ENCODE measurements at regions not wholly inside any gene's neighbourhood (a gene's known extent, or its start where the extent isn't known, plus 50 kb on each side); places are given as distances from the start of the nearest gene placed in this dataset.

- DNase-seq: no peak
- no peaks in the 10 kb centered on the region for H3K4me1 ChIP-seq
- H3K9me3 ChIP-seq: no peaks in the 10 kb centered on the region
- H3K27me3 ChIP-seq (replicated peaks; ENCODE audit: control insufficient read depth, insufficient read depth, low read length): no peaks in the 10 kb centered on the region
- no peak overlapping the region for H3K27ac Mint-ChIP-seq (ENCODE audit: unreplicated experiment)
- no peak overlapping the region for H3K4me3 ChIP-seq (ENCODE audit: low read depth, low read length)
- H3K36me3 ChIP-seq (ENCODE audit: control insufficient read depth, insufficient read depth, low read length): no peaks in the 10 kb centered on the region
- no peaks in the 10 kb centered on the region for H3K4me1 Mint-ChIP-seq (ENCODE audit: low read depth, unreplicated experiment)
- no peaks in the 10 kb centered on the region for H3K9me3 Mint-ChIP-seq (ENCODE audit: unreplicated experiment)
- intact Hi-C loops (cut with micrococcal nuclease; ENCODE audit: unreplicated experiment): no loop called here
- no peak for TF ChIP-seq CTCF (IDR thresholded peaks at IDR 0.05; ENCODE audit: insufficient read depth in 1 of 2, low read depth in 1 of 2, low read length in 1 of 2, severe bottlenecking in 1 of 2, unreplicated experiment in 1 of 2)
- no peaks in the 10 kb centered on the region for H3K36me3 Mint-ChIP-seq (ENCODE audit: insufficient read depth, unreplicated experiment)
- BruUV-seq (replicated peaks): no TSS peak
- no peak overlapping the region for H3K4me3 Mint-ChIP-seq (ENCODE audit: unreplicated experiment)
- ChIA-PET CTCF (no interaction called here), POLR2A (no interaction called here)
- H3K27me3 Mint-ChIP-seq (ENCODE audit: insufficient read depth, unreplicated experiment): no peaks in the 10 kb centered on the region
Measured at GRCh38 chr9:73579823-73580222, 428.2 kb downstream of the ANXA1 start.

DNA sequence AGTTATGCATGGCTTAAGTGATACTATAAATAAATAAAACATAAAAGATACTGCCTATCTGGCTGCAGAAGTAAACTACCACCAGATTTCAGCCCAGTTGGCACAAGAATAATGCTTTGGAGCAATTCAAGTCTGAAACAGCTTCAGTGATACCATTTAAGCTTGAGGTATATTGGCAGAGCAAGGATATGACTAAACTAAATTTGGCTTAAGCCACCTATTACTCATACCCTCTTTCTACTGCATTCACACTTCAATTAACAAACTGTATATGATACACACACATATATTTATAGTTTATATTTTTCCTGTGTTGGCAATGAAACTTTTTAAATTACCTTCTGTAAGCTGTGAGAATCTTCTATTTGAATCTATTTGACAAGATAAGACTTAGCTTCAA is 431.9 kb downstream of the ANXA1 start:
- no peaks in the 10 kb centered on the region for H3K36me3 Mint-ChIP-seq (ENCODE audit: insufficient read depth, unreplicated experiment)
- POLR2A ChIA-PET: no interaction called here
- BruUV-seq (replicated peaks): no TSS peak

DNA sequence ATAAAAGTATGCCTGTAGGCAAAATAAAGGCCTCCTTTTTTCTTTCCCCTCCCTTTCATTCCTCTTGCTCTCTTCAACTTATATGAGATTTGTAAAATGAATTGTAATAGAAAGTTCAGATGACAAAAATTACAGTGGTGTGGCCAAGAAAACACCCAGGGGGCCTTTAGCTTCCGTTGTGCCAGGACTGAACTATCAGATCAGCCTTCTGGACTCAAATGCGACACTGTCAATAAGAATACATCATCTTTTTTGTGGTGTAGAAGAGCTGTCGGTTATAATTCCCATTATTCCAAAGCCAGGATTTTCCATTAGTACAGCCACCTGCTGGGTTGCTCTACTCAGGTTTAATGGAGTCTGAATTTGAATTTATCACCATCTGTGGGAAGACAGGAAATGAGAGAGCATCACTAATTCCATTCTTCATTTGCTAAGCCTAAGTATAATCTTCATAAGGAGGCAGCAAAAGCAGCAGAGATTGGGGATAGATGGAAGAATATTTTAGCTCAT is 443.4 kb downstream of the ANXA1 start:
- no peak for TF ChIP-seq CTCF (IDR thresholded peaks at IDR 0.05; ENCODE audit: insufficient read depth in 1 of 2, low read depth in 1 of 2, low read length in 1 of 2, severe bottlenecking in 1 of 2, unreplicated experiment in 1 of 2)
- no peak overlapping the region for H3K27ac Mint-ChIP-seq (ENCODE audit: unreplicated experiment)
- no peaks in the 10 kb centered on the region for H3K27me3 Mint-ChIP-seq (ENCODE audit: insufficient read depth, unreplicated experiment)

More for the DNA sequence above, 431.9 kb downstream of the ANXA1 start:
- no peak overlapping the region for H3K27ac Mint-ChIP-seq (ENCODE audit: unreplicated experiment)
- no peak for TF ChIP-seq CTCF (IDR thresholded peaks at IDR 0.05; ENCODE audit: insufficient read depth in 1 of 2, low read depth in 1 of 2, low read length in 1 of 2, severe bottlenecking in 1 of 2, unreplicated experiment in 1 of 2)
- Histone ChIP-seq H3K4me3 (ENCODE audit: low read depth, low read length) (no peak overlapping the region), H3K36me3 (ENCODE audit: control insufficient read depth, insufficient read depth, low read length) (no peaks in the 10 kb centered on the region), H3K27me3 (replicated peaks; ENCODE audit: control insufficient read depth, insufficient read depth, low read length) (no peaks in the 10 kb centered on the region), H3K4me1 (no peaks in the 10 kb centered on the region), H3K9me3 (no peaks in the 10 kb centered on the region)
- no peaks in the 10 kb centered on the region for H3K27me3 Mint-ChIP-seq (ENCODE audit: insufficient read depth, unreplicated experiment)
- CTCF ChIA-PET: no interaction called here
- H3K9me3 Mint-ChIP-seq (ENCODE audit: unreplicated experiment): no peaks in the 10 kb centered on the region
- DNase-seq: no peak
- H3K4me1 Mint-ChIP-seq (ENCODE audit: low read depth, unreplicated experiment): no peaks in the 10 kb centered on the region
- intact Hi-C loops (cut with micrococcal nuclease; ENCODE audit: unreplicated experiment): no loop called here
- H3K4me3 Mint-ChIP-seq (ENCODE audit: unreplicated experiment): no peak overlapping the region

More for the DNA sequence above, 443.4 kb downstream of the ANXA1 start:
- no peaks in the 10 kb centered on the region for H3K36me3 Mint-ChIP-seq (ENCODE audit: insufficient read depth, unreplicated experiment)
- H3K4me1 Mint-ChIP-seq (ENCODE audit: low read depth, unreplicated experiment): no peaks in the 10 kb centered on the region
- no peaks in the 10 kb centered on the region for H3K4me1 ChIP-seq
- H3K36me3 ChIP-seq (ENCODE audit: control insufficient read depth, insufficient read depth, low read length): no peaks in the 10 kb centered on the region
- H3K4me3 ChIP-seq (ENCODE audit: low read depth, low read length): no peak overlapping the region
- BruUV-seq (replicated peaks): no TSS peak
- H3K4me3 Mint-ChIP-seq (ENCODE audit: unreplicated experiment): no peak overlapping the region
- ChIA-PET POLR2A (no interaction called here), CTCF (no interaction called here)
- no peaks in the 10 kb centered on the region for H3K9me3 ChIP-seq
- intact Hi-C loops (cut with micrococcal nuclease; ENCODE audit: unreplicated experiment): no loop called here
- H3K9me3 Mint-ChIP-seq (ENCODE audit: unreplicated experiment): no peaks in the 10 kb centered on the region
- no peaks in the 10 kb centered on the region for H3K27me3 ChIP-seq (replicated peaks; ENCODE audit: control insufficient read depth, insufficient read depth, low read length)
- DNase-seq: no peak

All from Caco-2 (cell line).